ENCODE measurements at regions not wholly inside any gene's neighbourhood (a gene's known extent, or its start where the extent isn't known, plus 50 kb on each side); places are given as distances from the start of the nearest gene placed in this dataset.

GRCh38 chr4:132297346-132297745 is 851.7 kb upstream of the PCDH10 start:
- no peaks in the 10 kb centered on the region for H3K36me3 ChIP-seq (ENCODE audit: control insufficient read depth in 4 of 4, insufficient read depth in 3 of 4, low read depth in 1 of 4, low read length in 3 of 4)
- no peak for TF ChIP-seq HNF4G (IDR thresholded peaks at IDR 0.05)
- TF ChIP-seq RXRA (IDR thresholded peaks at IDR 0.05): no peak
- TF ChIP-seq HNF4A (conservative IDR thresholded peaks at IDR 0.05): no peak
- TF ChIP-seq RAD21 (IDR thresholded peaks at IDR 0.05): no peak
- no peak for TF ChIP-seq MAX (IDR thresholded peaks at IDR 0.05)
- no peak for TF ChIP-seq EGR1 (IDR thresholded peaks at IDR 0.05; ENCODE audit: low read depth in 2 of 2)
- no peak for TF ChIP-seq YY1 (IDR thresholded peaks at IDR 0.05)
- TF ChIP-seq CTCF (IDR thresholded peaks at IDR 0.05; ENCODE audit: low read depth, low read length, missing input control): no peak
- TF ChIP-seq, protein P1, sequence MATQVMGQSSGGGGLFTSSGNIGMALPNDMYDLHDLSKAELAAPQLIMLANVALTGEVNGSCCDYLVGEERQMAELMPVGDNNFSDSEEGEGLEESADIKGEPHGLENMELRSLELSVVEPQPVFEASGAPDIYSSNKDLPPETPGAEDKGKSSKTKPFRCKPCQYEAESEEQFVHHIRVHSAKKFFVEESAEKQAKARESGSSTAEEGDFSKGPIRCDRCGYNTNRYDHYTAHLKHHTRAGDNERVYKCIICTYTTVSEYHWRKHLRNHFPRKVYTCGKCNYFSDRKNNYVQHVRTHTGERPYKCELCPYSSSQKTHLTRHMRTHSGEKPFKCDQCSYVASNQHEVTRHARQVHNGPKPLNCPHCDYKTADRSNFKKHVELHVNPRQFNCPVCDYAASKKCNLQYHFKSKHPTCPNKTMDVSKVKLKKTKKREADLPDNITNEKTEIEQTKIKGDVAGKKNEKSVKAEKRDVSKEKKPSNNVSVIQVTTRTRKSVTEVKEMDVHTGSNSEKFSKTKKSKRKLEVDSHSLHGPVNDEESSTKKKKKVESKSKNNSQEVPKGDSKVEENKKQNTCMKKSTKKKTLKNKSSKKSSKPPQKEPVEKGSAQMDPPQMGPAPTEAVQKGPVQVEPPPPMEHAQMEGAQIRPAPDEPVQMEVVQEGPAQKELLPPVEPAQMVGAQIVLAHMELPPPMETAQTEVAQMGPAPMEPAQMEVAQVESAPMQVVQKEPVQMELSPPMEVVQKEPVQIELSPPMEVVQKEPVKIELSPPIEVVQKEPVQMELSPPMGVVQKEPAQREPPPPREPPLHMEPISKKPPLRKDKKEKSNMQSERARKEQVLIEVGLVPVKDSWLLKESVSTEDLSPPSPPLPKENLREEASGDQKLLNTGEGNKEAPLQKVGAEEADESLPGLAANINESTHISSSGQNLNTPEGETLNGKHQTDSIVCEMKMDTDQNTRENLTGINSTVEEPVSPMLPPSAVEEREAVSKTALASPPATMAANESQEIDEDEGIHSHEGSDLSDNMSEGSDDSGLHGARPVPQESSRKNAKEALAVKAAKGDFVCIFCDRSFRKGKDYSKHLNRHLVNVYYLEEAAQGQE (IDR thresholded peaks at IDR 0.05): no peak
- TF ChIP-seq, protein P2, sequence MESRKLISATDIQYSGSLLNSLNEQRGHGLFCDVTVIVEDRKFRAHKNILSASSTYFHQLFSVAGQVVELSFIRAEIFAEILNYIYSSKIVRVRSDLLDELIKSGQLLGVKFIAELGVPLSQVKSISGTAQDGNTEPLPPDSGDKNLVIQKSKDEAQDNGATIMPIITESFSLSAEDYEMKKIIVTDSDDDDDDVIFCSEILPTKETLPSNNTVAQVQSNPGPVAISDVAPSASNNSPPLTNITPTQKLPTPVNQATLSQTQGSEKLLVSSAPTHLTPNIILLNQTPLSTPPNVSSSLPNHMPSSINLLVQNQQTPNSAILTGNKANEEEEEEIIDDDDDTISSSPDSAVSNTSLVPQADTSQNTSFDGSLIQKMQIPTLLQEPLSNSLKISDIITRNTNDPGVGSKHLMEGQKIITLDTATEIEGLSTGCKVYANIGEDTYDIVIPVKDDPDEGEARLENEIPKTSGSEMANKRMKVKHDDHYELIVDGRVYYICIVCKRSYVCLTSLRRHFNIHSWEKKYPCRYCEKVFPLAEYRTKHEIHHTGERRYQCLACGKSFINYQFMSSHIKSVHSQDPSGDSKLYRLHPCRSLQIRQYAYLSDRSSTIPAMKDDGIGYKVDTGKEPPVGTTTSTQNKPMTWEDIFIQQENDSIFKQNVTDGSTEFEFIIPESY (IDR thresholded peaks at IDR 0.05): no peak
- TF ChIP-seq SP1 (IDR thresholded peaks at IDR 0.05): no peak
- no peak for TF ChIP-seq GABPA (IDR thresholded peaks at IDR 0.05 in 1 of 2, conservative IDR thresholded peaks at IDR 0.05 in 1 of 2)
- TF ChIP-seq JUND (IDR thresholded peaks at IDR 0.05): no peak
- TF ChIP-seq NR2F2 (IDR thresholded peaks at IDR 0.05): no peak
- TF ChIP-seq FOXA1 (IDR thresholded peaks at IDR 0.05): no peak
- no peak for TF ChIP-seq TAF1 (conservative IDR thresholded peaks at IDR 0.05)
- no peak for TF ChIP-seq ATF3 (IDR thresholded peaks at IDR 0.05)
- no peak for TF ChIP-seq FOXA2 (IDR thresholded peaks at IDR 0.05)
- H3K9me3 ChIP-seq (ENCODE audit: control insufficient read depth in 4 of 4, low read length in 3 of 4): no peaks in the 10 kb centered on the region
- DNase-seq (ENCODE audit: low spot score): no peak
- no peaks in the 10 kb centered on the region for H3K27me3 ChIP-seq (ENCODE audit: control insufficient read depth in 4 of 4, insufficient read depth in 4 of 4, low read length in 3 of 4)
- no peak overlapping the region for H3K4me3 ChIP-seq (ENCODE audit: low read depth in 1 of 3, low read length in 3 of 3)
- no peaks in the 10 kb centered on the region for H3K4me1 ChIP-seq (ENCODE audit: control insufficient read depth in 4 of 4, insufficient read depth in 4 of 4, low read length in 3 of 4)
- no peak overlapping the region for H3K9ac ChIP-seq (ENCODE audit: low read depth in 1 of 2, low read length in 2 of 2)
- WGBS: 36% methylated on average over 1 of the region's 1 CpG
- H3K27ac ChIP-seq (ENCODE audit: low read depth in 1 of 2, low read length in 2 of 2): no peak overlapping the region

Measured in liver (tissue), 8 donors.